ENCODE measurements at regions not wholly inside any gene's neighbourhood (a gene's known extent, or its start where the extent isn't known, plus 50 kb on each side); places are given as distances from the start of the nearest gene placed in this dataset.

DNA sequence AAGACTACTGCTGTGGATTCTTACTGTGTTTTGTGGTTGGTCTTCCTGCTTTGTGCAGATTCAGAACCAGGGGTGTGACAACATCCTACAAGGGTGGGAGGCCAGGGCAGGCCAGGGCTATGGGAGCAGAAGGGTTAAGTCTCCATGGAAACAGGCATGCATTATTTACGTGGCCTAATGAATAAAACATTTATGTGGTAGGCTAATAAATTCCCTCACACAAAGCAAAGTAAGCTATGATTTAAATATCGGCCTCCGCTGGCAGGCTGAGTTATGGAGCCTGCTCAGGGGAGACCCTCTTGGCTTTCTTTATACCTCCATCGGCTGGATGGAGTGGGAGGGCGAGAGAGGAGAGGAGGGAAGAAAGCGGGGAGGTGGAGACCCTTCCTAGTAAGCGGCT is 230.3 kb upstream of the MVB12B start:
- Histone ChIP-seq H3K27me3 (no peaks in the 10 kb centered on the region), H3K36me3 (no peaks in the 10 kb centered on the region), H3K4me3 (no peak overlapping the region), H3K9me3 (no peaks in the 10 kb centered on the region), H3K27ac (no peak overlapping the region), H3K4me1 (no peaks in the 10 kb centered on the region)
- intact Hi-C loops (cut with DNase I; ENCODE audit: low total_unique reads), result no loop called here
- no peak for DNase-seq
- WGBS, 2 donors (ENCODE audit: low coverage in 1 of 2), result 79 to 82% methylated on average over 3 to 7 of the region's 7 CpGs
- in situ Hi-C loops (cut with MboI; ENCODE audit: low pct_ligation_motif_present in 1 of 4, low pct_unique_long_range_greater_than_20kb in 1 of 4, low sequenced_read_pairs in 3 of 4), result no loop called here
- TF ChIP-seq EP300 (IDR thresholded peaks at IDR 0.05; ENCODE audit: low read depth), result no peak
- no peak for TF ChIP-seq POLR2A (IDR thresholded peaks at IDR 0.05)
- TF ChIP-seq, protein P1, sequence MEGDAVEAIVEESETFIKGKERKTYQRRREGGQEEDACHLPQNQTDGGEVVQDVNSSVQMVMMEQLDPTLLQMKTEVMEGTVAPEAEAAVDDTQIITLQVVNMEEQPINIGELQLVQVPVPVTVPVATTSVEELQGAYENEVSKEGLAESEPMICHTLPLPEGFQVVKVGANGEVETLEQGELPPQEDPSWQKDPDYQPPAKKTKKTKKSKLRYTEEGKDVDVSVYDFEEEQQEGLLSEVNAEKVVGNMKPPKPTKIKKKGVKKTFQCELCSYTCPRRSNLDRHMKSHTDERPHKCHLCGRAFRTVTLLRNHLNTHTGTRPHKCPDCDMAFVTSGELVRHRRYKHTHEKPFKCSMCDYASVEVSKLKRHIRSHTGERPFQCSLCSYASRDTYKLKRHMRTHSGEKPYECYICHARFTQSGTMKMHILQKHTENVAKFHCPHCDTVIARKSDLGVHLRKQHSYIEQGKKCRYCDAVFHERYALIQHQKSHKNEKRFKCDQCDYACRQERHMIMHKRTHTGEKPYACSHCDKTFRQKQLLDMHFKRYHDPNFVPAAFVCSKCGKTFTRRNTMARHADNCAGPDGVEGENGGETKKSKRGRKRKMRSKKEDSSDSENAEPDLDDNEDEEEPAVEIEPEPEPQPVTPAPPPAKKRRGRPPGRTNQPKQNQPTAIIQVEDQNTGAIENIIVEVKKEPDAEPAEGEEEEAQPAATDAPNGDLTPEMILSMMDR (IDR thresholded peaks at IDR 0.05), result no peak
- TF ChIP-seq POLR2AphosphoS5 (IDR thresholded peaks at IDR 0.05), result no peak

DNA sequence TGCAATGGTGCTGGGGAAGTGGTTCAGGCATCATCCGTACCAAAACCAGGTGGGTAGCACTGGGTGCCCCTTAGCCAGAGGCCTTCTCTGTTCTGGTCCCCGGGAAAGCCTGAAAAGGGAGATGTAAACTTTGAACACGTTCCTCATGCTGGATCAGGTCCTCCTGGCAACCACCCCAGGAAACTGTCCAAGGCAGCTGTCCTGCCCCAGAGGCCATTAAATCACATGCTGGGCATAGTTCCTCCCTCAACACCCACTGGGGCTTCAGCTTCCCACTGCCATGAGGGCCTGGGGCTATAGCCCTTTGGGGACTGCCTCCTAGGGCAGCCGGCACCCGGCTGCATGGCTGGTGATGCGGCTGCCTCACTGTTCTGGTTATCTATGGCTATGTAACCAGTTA is 228.9 kb upstream of the MVB12B start:
- no peak for DNase-seq
- TF ChIP-seq POLR2A (IDR thresholded peaks at IDR 0.05) (no peak), EP300 (IDR thresholded peaks at IDR 0.05; ENCODE audit: low read depth) (no peak), POLR2AphosphoS5 (IDR thresholded peaks at IDR 0.05) (no peak)
- TF ChIP-seq, protein P1 (IDR thresholded peaks at IDR 0.05), result no peak
- WGBS, 2 donors (ENCODE audit: low coverage in 1 of 2), result 69% methylated on average over 6 of the region's 6 CpGs; no CpG with 5 or more reads in 1 of the 2 donors
- Histone ChIP-seq H3K4me3 (no peak overlapping the region), H3K27me3 (no peaks in the 10 kb centered on the region), H3K9me3 (no peaks in the 10 kb centered on the region), H3K36me3 (no peaks in the 10 kb centered on the region), H3K27ac (no peak overlapping the region), H3K4me1 (no peaks in the 10 kb centered on the region)
- in situ Hi-C loops (cut with MboI; ENCODE audit: low pct_ligation_motif_present in 1 of 4, low pct_unique_long_range_greater_than_20kb in 1 of 4, low sequenced_read_pairs in 3 of 4) (no loop called here), intact Hi-C loops (cut with DNase I; ENCODE audit: low total_unique reads) (no loop called here)

DNA sequence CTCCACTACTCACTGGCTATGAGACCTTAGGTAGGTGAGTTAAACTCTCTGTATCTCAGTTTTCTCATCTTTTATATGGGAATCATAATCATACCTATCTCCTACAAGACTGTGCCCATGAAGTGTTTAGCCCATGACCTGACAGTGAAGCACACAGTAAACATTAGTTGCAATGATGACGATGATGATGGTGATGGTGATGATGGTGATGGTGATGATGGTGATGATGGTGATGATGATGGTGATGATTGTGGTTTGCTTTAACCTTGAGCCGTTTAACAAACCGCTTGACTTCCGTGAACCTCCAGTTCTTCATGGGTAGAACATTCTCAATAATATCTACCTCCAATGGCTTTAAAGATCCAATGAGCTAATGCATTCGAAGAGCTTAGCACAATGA is 220.2 kb upstream of the MVB12B start:
- DNase-seq, result no peak
- no peak overlapping the region for H3K27ac ChIP-seq
- intact Hi-C loops (cut with DNase I; ENCODE audit: low total_unique reads), result no loop called here
- H3K9me3 ChIP-seq, result no peaks in the 10 kb centered on the region
- in situ Hi-C loops (cut with MboI; ENCODE audit: low pct_ligation_motif_present in 1 of 4, low pct_unique_long_range_greater_than_20kb in 1 of 4, low sequenced_read_pairs in 3 of 4), result no loop called here
- H3K27me3 ChIP-seq, result peaks cover 18% of the 10 kb centered on the region
- H3K36me3 ChIP-seq, result no peaks in the 10 kb centered on the region
- no peaks in the 10 kb centered on the region for H3K4me1 ChIP-seq
- no peak overlapping the region for H3K4me3 ChIP-seq
- TF ChIP-seq POLR2A (IDR thresholded peaks at IDR 0.05) (no peak), POLR2AphosphoS5 (IDR thresholded peaks at IDR 0.05) (no peak), EP300 (IDR thresholded peaks at IDR 0.05; ENCODE audit: low read depth) (no peak)
- TF ChIP-seq, protein P1 (IDR thresholded peaks at IDR 0.05), result no peak
- WGBS, 2 donors (ENCODE audit: low coverage in 1 of 2), result 90 to 96% methylated on average over 4 to 5 of the region's 5 CpGs

DNA sequence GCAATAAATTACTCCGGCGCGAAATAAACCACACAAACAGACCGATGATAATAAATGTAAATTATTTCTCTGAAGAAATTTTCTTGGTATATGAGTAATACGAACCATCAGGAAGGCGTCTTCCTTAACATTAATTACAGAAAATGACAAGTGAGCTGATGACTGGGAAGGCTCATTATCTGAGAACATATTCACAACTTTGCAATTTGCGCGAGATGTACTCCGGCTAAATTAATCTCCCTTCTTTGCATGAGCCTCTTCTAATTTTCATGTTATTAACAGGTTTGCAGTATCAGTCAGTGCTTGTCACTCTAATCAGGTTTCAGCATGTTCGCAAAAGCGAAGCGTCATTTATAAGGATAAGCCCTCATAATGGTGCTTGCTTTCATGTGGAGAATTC is 218.9 kb upstream of the MVB12B start:
- Histone ChIP-seq H3K9me3 (no peaks in the 10 kb centered on the region), H3K27ac (no peak overlapping the region), H3K36me3 (no peaks in the 10 kb centered on the region), H3K27me3 (peaks cover 18% of the 10 kb centered on the region), H3K4me3 (no peak overlapping the region), H3K4me1 (no peaks in the 10 kb centered on the region)
- no peak for DNase-seq
- TF ChIP-seq, protein P1 (IDR thresholded peaks at IDR 0.05), result no peak
- TF ChIP-seq POLR2AphosphoS5 (IDR thresholded peaks at IDR 0.05) (no peak), EP300 (IDR thresholded peaks at IDR 0.05; ENCODE audit: low read depth) (no peak), POLR2A (IDR thresholded peaks at IDR 0.05) (no peak)
- in situ Hi-C loops (cut with MboI; ENCODE audit: low pct_ligation_motif_present in 1 of 4, low pct_unique_long_range_greater_than_20kb in 1 of 4, low sequenced_read_pairs in 3 of 4), result no loop called here
- intact Hi-C loops (cut with DNase I; ENCODE audit: low total_unique reads), result no loop called here
- WGBS, 2 donors (ENCODE audit: low coverage in 1 of 2), result 88 to 95% methylated on average over 9 to 12 of the region's 12 CpGs
